ENCODE measurements at regions not wholly inside any gene's neighbourhood (a gene's known extent, or its start where the extent isn't known, plus 50 kb on each side); places are given as distances from the start of the nearest gene placed in this dataset.
"Not testable (repeated sequence)": the region's sequence is repeated elsewhere in the genome, so short reads cannot be mapped to it uniquely, and the experiment has no call there.

- H3K9me3 ChIP-seq (ENCODE audit: low read depth): no peaks in the 10 kb centered on the region
- H3K4me3 ChIP-seq: no peak overlapping the region
- H3K4me1 ChIP-seq (ENCODE audit: low read depth): peaks cover 22% of the 10 kb centered on the region
- peak overlapping the region; percentile 20 for H3K27ac ChIP-seq
- no peak for DNase-seq (ENCODE audit: low read depth in 1 of 2, low spot score in 1 of 2)
- H3K36me3 ChIP-seq: no peaks in the 10 kb centered on the region
- no peak for TF ChIP-seq CTCF (IDR thresholded peaks at IDR 0.05; ENCODE audit: low read depth, low read length)
- H3K27me3 ChIP-seq: no peaks in the 10 kb centered on the region
Observed at GRCh38 chr13:65593298-65593874, 1636.8 kb downstream of the PCDH9 start.

DNA sequence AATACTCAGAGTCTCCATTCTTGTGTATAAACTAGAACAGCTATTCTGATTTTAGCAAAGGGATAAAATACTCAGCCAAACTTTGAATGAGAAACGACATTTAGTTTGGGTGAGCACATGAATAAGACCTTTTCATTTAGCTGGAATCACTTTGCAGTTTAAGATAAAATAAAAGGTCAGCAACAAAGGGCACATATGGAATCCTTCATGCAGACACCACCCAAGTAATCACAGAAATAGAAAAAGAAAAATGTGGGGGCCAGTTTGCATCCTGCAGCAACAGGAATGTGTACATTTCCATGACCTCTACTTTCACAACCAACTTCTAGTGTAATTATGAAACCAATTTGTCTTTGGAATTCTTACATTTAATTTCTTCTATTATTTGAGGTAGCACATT lies 1637.4 kb downstream of the PCDH9 start:
- DNase-seq (ENCODE audit: low read depth in 1 of 2, low spot score in 1 of 2): peak; percentile 9 to 63

DNA sequence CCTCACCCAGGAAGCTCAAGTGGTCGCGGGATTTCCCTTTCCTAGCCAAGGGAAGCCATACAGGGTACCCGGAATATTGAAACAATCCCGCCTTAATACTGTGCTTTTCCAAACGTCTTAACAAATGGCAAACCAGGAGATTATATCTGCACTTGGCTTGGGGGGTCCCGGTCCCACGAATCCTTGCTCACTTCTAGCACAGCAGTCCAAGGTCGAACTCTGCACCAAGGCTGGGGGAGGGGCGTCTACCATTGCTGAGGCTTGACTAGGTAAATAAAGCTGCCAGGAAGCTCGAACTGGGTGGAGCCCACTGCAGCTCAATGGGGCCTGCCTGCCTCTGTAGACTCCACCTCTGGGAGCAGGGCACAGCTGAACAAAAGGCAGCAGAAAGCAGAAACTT lies 1644.8 kb downstream of the PCDH9 start:
- no peak overlapping the region for H3K4me3 ChIP-seq
- no peak for DNase-seq (ENCODE audit: low read depth in 1 of 2, low spot score in 1 of 2)
- H3K27me3 ChIP-seq: no peaks in the 10 kb centered on the region
- H3K4me1 ChIP-seq (ENCODE audit: low read depth): peaks cover 3% of the 10 kb centered on the region
- no peak overlapping the region for H3K27ac ChIP-seq
- no peaks in the 10 kb centered on the region for H3K36me3 ChIP-seq
- H3K9me3 ChIP-seq (ENCODE audit: low read depth): no peaks in the 10 kb centered on the region
- no peak for TF ChIP-seq CTCF (IDR thresholded peaks at IDR 0.05; ENCODE audit: low read depth, low read length)

More for the DNA sequence above, 1637.4 kb downstream of the PCDH9 start:
- Histone ChIP-seq H3K36me3 (no peaks in the 10 kb centered on the region), H3K4me3 (no peak overlapping the region), H3K4me1 (ENCODE audit: low read depth) (peaks cover 16% of the 10 kb centered on the region), H3K9me3 (ENCODE audit: low read depth) (no peaks in the 10 kb centered on the region), H3K27ac (peak overlapping the region; percentile 20), H3K27me3 (no peaks in the 10 kb centered on the region)
- no peak for TF ChIP-seq CTCF (IDR thresholded peaks at IDR 0.05; ENCODE audit: low read depth, low read length)

DNA sequence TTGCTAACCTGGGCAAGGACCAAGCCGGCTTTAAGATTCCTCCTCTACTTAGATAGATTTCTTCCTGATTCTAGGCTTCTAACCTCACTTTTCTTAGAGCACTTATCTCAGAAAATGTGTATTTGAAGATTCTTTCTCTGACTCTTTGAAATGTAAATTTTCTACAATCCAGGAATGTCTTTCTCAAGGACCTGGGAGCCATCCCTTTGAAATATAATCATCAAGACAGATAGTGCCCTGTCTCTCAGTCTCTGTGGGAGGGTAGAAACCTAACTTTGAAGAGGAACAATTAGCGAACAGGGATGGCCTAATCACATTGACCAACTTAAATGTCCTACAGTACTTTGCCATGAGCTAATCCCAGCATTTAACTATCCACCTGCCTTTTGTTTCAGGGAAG lies 1646.0 kb downstream of the PCDH9 start:
- Histone ChIP-seq H3K9me3 (ENCODE audit: low read depth) (no peaks in the 10 kb centered on the region), H3K27me3 (no peaks in the 10 kb centered on the region), H3K36me3 (no peaks in the 10 kb centered on the region), H3K4me3 (no peak overlapping the region), H3K27ac (no peak overlapping the region), H3K4me1 (ENCODE audit: low read depth) (peaks cover 3% of the 10 kb centered on the region)
- no peak for DNase-seq (ENCODE audit: low read depth in 1 of 2, low spot score in 1 of 2)
- TF ChIP-seq CTCF (IDR thresholded peaks at IDR 0.05; ENCODE audit: low read depth, low read length): no peak

GRCh38 chr13:65582160-65582559 lies 1648.0 kb downstream of the PCDH9 start:
- H3K27ac ChIP-seq: peak overlapping the region; percentile 12
- no peaks in the 10 kb centered on the region for H3K27me3 ChIP-seq
- peaks cover 3% of the 10 kb centered on the region for H3K4me1 ChIP-seq (ENCODE audit: low read depth)
- H3K9me3 ChIP-seq (ENCODE audit: low read depth): no peaks in the 10 kb centered on the region
- DNase-seq (ENCODE audit: low read depth in 1 of 2, low spot score in 1 of 2): no peak
- no peaks in the 10 kb centered on the region for H3K36me3 ChIP-seq
- H3K4me3 ChIP-seq: no peak overlapping the region
- no peak for TF ChIP-seq CTCF (IDR thresholded peaks at IDR 0.05; ENCODE audit: low read depth, low read length)

DNA sequence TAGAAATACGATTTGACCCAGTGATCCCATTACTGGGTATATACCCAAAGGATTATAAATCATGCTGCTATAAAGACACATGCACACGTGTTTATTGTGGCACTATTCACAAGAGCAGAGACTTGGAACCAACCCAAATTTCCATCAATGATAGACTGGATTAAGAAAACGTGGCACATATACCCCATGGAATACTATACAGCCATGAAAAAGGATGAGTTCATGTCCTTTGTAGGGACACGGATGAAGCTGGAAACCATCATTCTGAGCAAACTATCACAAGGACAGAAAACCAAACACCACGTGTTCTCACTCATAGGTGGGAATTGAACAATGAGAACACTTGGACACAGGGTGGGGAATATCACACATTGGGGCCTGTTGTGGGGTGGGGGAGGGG lies 1665.6 kb downstream of the PCDH9 start:
- H3K27ac ChIP-seq; H3K4me1 ChIP-seq (ENCODE audit: low read depth); H3K9me3 ChIP-seq (ENCODE audit: low read depth); H3K36me3 ChIP-seq; H3K27me3 ChIP-seq; H3K4me3 ChIP-seq; DNase-seq (ENCODE audit: low read depth in 1 of 2, low spot score in 1 of 2): not testable (repeated sequence)
